Lung microvascular endothelial cell (primary cell): ENCODE measurements at regions not wholly inside any gene's neighbourhood (a gene's known extent, or its start where the extent isn't known, plus 50 kb on each side); places are given as distances from the start of the nearest gene placed in this dataset.
A peak's percentile ranks its signal among the peaks of the same experiment; 100 is the strongest.
"Not testable (repeated sequence)": the region's sequence is repeated elsewhere in the genome, so short reads cannot be mapped to it uniquely, and the experiment has no call there.

Experiments used
- DNase-seq, 2 donors: peaks; one replicate each; pipeline versions ENCODE4 v3.0.0 to v3.0.0-alpha.2; 2010; ENCODE audit warnings: low read depth in 2 of 2

DNA sequence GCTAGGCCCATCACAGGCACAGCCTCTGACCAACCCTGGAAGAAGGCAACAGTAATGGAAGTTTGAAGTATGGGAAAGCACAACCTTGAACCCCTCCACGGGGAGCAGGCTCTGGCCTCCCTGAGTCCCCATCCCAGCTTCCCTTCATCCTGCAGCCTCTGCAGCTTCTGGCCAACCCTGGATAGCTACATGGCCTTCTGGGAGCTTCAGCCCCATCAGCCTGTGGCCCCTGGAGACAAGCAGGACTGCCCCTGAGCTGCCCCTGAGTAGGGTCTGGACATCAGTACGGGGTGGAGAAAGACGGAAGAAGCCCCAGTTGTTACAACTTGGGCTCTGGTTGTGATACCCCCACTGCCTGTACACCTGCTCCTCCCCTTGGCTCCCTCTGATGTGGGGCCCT is 113.8 kb upstream of the CD82 start:
- no peak for DNase-seq

DNA sequence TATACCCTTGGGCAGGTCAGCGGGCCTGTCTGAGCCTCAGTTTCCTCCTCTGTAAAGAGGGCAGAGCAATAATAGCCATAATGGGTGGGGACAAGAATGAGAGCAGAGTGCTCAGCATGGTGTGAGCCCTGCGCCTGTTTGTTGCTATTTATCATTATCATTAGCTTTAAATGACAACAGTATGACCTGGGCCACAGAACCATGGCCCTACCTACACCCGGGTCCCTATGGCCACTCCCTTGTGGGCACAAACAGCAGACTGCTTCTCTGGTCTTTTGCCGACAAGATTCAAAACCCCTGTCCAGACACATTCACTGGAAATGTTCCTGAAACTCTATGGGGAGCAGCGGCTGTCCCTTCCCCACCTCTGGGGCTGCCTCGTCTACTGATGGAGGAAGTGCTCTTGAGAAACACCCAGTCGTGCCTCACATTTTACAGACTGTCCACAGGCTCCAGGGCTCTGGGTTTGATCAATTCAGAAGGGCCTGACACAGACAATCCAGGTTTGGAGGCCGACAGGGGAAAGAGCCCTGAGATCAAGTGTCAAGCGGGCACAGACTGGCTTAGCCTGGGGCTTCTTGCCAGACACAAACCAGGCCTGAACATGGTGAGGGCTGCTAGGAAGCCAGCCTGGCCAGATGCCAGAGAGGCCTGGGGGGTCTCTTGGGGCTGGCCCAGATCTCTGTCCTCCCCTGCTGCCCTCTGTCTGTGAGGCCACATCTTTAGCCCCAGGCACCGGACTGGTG is 112.5 kb upstream of the CD82 start:
- DNase-seq: no peak

DNA sequence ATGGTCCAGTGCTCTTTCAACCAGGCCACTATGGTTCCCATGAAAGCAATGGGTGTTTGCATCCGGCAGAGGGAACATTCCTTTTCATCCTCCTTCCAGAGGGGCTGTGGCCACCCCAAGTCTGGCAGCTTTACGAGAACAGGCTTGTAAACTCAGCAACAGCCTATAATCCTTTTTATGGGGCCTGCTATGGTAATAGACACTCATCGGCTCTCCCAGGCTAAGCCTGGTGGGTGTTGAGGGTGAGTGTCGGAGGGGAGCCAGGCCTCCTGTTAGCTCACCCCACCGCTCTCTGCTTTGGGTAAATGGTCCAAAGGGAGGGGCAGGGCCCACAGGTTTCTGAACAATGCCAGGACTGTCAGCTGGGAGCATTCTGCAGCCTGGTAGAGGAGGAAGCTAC is 111.6 kb upstream of the CD82 start:
- DNase-seq: no peak

DNA sequence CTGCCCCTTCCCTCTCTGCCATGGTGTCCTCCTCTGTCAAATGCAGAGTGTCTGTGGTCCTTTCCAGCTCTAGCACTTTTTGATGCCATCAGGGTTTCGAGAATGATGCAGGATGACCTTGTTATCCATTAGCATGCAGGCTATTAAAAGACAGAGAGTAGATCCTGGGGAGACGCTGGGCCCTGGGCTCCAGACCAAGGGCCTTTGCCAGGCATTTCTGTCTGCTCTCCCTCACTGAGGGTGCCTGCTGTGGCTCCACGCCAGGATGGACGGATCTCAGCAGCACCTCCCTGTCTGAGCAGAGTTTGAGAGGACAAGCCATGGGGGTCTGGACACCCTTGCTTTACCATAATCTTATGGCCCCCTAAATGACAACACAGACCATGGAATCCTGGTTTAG is 110.8 kb upstream of the CD82 start:
- no peak for DNase-seq

DNA sequence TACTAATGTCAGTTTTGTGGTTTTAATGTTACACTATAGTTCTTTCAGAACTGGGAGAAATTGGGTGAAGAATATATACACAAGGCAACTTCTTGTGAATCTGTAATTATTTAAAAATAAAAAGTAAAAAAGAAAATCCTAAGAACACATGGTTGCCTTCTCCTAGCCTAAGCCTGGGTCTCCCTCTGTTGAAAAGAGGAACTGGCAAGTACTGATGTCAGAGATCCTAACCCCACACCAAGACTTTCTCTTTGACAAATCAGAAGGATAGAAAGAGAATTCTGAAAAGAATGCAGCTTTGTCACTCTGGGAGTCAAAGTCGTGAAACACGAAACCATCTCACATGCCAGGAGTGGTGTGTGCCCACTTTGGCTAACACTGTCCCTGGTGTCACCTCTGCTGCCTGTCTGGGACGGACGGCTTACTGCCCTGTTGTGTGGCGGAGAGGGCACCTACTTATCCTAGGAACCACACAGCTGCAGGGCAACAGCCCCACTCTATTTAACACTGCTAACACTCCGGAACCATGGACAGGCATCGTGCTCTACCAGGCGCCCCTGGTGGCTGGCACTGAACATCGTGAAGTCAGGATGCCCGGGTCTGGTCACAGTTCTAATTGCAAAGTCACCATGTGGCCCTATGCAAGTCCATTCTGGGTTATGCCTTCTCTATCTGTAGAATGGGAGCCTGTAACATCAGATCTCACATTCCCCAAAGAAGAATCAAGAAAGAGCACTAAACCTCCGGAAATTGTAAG is 108.7 kb upstream of the CD82 start:
- no peak for DNase-seq

DNA sequence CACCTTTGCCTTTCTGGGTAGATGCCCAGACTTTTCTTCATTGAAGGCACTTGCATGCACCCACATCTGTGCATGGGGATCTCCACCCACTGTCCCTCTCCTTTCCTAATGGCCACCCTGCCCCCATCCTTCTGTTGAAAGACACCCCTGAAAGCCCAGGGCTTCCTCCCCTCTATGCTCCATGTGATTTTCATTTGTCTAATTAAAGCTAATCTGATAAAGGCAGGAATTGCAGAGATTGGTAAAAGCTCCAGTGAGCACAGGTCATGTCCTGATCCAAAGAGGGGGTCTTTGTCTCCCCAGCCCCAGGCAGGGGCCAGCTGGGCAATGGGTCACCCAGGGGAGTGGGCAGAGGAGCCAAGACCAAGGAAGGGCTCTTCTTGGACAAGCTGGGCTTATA is 107.6 kb upstream of the CD82 start:
- DNase-seq: no peak

DNA sequence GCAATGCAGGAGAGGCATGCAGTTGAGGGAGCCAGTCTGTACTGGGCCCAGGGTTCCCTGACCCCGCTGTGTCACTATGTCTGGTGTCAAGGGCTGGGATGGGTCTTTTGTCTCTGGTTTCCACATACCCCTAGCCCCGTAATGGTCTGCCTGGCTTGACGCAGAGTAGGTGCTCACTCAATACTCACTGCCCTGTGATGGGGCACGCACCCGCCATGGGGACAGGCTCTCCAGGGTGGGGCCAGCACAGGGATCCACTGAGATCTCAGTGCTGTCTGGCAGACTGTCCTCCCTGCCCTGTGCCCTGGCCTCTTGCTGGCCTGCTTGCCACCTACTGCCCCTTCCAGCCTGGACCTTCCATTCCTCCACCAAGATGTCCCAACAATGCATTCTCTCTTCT is 101.7 kb upstream of the CD82 start:
- no peak for DNase-seq

DNA sequence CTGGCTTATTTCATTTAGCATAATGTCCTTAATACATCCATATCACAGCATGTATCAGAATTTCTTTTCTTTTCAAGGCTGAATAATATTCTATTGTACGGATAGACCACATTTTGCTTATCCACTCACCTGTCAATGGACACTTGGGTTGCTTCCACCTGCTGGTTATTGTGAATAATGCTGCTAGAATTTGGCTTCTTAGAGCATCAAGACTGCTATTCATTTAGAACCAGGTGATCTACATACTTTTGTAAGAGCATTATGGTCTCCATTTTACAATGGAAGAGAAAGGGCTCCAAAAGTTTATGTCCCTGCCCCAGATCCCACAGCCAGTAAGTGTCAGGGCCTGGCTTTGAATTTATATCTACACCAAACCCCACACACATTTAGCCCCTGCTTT is 100.7 kb upstream of the CD82 start:
- DNase-seq: peak in 1 of 2 donors; percentile 7

DNA sequence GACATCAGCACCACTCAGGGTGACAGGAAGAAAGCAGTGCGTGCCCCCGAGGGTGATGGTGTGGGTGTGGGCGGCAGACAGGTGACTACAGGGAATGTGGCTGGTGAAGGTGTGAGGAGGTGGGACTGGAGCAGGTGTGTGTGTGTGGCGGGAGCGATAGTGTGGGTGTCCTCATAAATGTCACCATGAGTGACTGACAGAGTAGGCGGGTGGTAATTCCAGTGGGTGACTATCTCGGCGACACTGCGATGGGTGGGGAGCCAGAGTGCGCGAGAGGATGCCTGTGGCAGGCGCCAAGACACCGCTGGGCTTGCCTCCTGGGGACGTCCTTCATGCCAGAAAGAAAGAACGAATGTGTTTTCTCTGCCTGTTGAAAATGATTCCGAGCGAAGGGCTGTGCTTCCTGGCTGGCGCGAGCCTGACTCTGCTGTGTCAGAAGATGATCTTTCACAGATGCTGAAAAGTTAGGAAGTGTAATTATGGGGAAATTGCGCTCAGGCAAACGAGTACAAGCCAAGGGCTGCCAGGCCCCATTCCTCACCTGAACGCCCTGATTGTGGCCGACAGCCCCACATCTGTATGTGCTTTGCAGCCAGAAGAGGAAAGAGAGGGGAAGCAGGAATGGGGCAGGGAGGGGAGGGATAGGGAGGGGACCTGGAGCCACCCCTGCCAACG is 98.8 kb upstream of the CD82 start:
- no peak for DNase-seq

DNA sequence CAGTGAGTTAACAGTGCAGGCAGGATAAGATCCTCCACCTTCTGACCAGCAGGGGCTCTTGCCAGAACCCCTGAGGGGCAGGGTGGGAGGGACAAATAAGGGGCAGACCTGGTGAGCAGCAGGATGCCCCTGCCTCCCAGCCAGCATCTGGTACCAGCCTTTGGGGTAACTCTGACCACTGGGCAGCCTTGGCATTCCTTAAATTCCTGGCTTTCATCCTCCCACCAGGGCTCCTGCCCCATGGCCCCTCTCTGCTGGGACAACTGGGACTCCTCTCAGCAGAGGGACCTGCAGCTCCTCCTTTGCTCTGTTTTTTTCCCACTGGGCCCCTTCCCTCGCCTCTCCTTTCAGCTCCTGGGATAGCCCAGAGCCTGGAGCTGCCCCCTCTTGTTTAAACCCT is 98.0 kb upstream of the CD82 start:
- DNase-seq: no peak

DNA sequence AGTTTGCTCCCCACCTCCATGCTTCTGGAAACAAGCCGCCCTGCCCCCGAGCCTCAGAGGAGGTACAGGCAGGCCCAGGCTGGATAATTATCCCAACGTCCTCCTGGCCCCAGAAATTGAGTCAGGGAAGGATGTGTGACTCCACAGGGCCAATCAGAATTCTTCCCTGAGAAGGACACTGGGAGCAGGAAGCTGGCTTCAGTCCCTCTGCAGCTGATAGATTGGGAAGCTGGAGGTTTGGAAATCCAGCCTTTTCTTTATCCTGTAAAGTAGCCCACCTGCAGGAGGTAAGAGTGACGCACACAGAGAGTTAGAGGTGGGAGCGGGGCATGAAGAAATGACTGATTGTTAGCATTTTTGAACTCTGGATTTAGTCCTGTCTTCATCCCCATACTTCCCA is 97.5 kb upstream of the CD82 start:
- DNase-seq: no peak

DNA sequence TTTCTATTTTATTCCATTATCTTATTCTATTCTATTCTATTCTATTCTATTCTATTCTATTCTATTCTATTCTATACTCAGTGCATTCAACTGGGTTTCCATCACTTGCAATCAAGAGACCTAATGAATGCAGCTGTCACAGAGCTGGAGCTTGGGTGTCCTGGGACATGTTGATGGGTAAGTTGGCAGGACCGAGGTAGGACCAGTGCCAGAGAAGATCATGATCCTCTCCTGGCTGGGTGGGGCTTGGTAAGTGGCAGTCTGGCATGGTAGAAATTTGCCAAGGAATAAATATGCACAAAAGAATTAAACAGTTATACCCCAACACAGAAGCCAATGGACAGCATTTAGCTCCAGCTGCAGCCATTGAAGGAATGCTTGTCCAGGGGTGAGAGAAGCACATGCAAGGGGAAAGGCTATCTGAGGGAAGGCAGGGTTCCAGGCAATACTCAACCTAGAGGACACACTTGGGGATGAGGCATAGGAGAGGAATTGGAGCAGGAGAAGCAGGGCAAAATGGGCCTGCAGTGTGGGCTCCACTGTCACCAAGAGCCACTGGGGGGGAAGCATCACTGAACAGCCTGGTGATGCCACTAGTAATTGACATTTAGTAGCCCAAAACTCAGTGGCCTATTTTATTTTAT is 97.0 kb upstream of the CD82 start:
- no peak for DNase-seq

DNA sequence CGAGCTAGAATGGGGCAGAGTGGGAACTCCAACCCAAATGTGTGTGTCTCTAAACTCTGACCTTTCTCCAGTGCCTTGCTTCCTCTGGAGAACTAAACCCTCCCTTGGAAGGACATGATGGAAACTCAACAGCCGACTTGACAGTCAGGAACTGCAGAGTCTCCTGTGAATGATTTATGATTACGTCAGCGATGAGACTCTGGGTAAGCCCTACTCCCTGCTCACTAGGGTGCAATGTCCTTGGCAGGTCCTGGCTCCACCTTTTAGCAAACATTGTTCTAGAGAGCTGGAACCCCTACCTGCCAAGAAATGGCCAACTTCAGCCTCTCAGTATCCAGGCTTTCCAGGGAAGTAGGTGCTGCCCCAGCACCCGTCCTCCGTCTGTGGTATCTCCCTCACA is 96.1 kb upstream of the CD82 start:
- DNase-seq: no peak

DNA sequence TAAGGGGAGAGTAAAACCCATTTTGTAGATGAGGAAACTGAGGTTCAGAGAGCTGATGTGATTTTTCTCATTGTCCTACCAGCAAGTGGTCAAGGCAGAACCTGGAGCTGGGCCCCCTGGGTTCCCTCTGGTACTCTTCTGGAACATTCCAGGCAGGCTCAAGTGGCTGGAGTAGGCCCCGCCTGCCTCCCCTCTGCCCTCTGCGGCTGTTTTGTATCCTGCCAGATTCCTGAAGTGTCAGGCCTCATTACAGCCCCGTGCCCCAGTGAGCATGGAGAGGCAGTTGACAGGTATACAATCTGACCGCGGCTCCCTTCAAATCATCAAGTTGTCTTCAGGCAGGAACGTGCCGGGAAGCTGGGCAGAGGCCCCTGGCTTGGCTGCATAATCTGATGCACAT is 94.6 kb upstream of the CD82 start:
- DNase-seq: no peak

DNA sequence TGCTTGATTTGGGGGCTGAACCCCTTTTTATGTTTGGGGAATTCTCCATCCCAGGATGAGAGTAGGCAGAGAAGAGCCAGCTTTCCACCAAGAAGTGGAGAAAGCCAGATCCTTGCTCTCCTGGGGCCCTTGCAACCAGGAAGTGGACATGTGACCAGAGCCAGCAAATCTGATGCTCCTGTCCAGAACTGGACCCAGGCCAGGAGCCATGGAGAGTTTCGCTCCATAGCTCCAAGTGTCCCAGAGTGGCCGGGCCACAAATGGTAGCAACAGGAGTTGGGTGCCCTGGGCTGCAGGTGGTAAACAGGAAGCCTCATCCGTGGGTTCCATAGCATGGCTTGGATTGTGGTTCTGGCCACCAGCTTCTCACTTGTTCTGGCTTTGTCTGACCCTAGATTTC is 93.9 kb upstream of the CD82 start:
- no peak for DNase-seq

DNA sequence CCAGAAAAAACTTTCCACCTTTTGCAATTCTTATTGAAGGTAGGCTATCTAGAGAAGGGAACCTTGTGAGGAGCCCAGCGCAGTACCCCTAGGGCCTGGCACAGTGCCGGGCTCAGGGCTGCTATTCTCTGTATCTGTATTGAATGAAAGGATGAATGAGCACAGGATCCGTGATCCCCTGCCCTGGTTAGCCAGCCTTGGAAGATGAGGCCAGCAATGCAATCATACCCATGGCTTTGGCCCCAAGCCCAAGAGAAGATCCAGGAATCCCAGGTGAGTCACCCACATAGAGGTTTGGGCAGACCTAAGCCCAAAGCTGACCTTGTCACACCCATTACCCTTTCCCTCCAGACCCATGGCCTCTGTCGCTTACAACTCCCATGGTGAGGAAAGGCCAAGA is 92.5 kb upstream of the CD82 start:
- DNase-seq: no peak

DNA sequence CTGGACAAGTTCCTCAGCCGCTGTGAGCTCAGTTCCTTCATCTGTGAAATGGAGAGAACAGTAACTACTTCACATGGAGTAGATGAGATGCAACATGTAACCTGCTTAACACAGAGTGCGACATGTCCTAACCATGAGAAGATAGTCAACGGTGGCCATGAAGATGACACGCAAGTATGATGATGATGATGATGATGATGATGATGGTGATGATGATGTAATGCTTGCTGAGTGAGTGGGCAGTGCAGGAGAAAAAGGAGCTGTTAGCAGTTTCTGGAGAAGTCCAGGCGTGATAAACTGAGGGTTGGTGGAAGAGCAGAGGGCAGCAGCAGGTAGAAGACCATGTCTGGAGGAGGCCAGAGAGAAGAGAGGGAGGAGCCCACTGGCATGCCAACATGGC is 90.8 kb upstream of the CD82 start:
- no peak for DNase-seq

DNA sequence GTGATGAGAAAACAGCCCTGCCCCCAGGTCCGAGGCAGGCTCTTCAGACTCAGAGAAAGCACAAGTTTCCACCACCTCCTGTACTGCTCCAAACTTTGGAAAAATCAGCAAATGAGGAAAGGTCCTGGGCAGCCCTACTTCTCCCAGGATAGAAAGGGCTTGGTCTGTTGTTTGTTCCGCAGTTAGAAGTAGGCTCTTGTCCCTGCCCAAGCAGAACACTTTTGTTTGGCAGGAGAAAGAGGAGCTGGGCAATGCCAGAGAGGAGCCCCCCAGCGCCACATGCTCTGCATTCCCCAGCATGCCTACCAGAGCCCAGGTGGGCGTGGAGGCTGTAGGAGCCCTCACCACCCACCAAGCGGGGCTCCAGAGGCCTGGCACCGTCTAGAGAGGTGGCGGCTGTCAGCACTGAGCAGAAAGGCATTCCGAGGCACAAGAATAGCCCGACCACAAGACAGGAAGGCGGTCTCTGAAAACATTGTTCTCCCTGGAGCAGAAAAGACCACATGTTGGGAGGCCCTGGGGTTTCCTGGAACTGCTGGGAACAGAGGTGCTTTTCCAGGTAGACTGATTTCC is 90.3 kb upstream of the CD82 start:
- DNase-seq: no peak

DNA sequence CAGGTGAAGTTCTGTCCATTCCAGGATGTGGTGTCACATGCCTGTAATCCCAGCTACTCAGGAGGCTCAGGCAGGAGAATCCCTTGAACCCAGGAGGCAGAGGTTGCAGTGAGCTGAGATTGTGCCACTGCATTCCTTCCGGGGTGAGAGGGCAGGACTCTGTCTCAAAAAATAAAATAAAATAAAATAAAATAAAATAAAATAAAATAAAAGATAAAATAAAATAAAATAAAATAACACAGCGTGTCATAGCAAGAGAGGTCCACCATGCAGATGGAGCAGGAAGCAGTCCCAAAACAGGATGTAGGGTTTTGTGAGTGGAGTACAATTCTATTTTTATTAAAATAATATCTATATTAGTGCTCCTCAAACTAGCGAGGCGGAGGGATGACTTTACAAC is 83.1 kb upstream of the CD82 start:
- not testable (repeated sequence) for DNase-seq

DNA sequence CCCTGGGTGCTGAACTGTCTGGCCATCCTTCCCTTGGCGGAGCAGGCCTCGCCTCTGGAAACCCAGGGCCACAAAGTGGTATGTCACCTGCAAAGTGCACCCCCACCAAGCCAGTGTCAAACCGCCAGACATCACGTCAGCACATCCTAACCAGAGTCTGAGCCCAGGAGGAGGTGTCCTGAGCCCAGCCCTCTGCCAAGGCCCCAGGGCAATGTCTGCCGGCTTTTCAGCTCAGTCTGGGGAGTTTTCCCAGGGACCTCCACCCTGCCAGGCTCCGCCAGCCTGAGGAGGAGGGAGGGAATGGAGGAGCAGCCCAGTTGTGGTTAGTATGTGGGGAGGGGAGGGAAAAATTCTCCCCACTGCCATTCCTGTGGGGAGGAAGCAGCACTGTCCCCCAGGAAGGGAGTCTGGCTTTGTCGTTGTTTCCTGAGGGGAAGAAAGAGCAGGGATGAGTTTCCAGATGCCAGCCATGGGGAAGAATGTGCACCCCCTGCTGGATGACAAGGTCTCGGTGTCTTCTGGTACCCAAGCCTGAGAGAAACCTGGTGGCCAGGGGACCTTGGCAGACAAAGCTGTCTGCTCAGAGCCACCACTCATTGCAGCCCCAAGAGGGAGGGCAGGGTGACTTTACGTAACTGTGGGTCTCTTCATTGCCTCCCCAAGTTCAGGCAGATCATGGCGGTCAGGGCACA is 81.4 kb upstream of the CD82 start:
- peak; percentile 36 to 49 for DNase-seq
